GM18861 (cell line): ENCODE measurements at regions not wholly inside any gene's neighbourhood (a gene's known extent, or its start where the extent isn't known, plus 50 kb on each side); places are given as distances from the start of the nearest gene placed in this dataset.
"Not testable (repeated sequence)": the region's sequence is repeated elsewhere in the genome, so short reads cannot be mapped to it uniquely, and the experiment has no call there.

Source experiments
- ATAC-seq: cut with Tn5 transposase; IDR thresholded peaks from one replicate; pipeline ENCODE4 v1.9.1; 2021; ENCODE audit not compliant: unreplicated experiment

DNA sequence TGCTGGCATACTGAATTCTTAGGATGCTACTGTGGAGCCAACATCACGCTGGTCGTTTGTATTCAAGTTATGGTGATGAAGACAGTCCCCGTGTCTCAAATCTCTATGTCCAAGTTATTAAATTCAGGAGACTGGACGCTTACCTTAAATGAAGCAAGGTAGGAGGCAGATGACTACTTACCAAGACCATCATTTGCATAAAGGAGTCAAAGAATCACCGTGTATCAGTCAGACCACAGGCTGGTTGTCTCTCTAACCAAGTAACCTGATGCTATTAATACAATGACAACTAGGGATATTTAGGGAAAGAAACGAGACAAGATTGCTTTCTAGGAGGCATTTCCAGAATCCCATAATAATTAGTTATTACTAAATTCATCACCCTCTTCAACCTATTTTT is 78.1 kb upstream of the FRMD6 start:
- ATAC-seq = no peak

DNA sequence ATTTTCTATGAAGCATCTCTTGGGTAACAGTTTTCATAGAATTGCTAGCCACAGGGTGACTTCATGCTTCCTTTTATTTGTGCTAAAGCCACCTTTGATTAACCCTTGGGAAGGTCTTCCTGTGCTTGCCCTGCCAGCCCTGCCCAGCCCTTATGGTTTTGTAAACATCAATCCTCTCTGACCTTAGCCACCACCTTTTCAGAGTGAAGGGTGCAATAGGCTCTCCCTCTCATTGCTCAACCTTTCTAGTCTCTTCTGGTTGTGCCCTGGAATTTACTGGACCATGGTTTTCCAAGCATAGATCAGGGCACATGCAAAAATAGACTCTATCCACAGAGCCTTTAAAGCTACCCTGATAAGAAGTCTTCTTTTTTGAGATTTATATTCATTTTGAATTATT is 77.7 kb upstream of the FRMD6 start:
- ATAC-seq = no peak

DNA sequence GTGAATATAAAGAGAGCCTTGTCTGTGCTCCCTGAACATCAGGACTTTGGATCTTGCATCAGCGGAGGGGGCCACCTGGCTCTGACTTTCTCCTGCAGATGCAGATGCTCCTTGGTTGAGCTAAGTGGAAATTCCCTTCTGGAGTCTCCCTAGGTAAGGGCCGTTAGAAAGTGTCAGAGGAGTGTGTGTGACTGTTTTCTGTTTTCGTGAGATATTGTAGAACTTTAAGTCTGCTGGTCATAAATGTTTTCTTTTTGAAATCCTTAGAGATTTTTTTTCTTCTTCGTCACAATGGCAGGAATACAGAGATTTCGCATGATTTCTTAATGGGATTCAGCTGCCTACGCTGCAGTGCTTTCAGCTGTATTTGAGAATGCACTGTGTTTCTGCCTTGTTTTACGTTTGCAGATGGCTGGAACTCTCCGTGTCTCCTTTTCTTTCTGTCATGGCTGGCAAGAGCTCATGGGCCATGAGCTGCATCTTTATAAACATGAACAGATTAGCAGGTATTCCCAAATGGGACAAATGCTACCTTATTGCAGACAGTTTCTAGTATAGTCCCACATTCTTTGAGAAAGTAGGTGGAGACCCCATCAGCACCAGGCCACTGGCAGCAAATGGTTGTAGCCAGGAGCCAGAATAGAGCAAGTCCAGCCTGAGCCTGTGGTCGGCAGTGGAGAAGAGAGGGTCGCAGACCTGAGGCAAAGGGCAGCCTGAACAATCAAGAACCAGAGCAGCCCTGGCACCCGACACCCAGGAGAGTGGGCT is 76.2 kb upstream of the FRMD6 start:
- no peak for ATAC-seq

DNA sequence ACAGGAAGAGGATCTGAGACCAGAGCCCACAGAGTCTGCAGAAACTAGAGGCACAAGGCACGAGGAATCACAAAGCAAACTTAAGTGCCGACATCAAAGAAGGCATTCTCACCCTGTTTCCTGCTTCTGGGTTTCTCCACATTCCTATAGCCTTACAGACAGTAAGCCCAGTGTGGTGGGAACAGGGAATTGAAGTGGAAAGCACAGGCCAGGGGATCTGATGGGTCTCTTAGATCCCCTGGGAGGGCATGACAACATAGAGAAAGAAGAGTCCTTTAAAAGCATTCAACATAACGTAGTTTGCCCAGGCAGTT is 75.6 kb upstream of the FRMD6 start:
- no peak for ATAC-seq

DNA sequence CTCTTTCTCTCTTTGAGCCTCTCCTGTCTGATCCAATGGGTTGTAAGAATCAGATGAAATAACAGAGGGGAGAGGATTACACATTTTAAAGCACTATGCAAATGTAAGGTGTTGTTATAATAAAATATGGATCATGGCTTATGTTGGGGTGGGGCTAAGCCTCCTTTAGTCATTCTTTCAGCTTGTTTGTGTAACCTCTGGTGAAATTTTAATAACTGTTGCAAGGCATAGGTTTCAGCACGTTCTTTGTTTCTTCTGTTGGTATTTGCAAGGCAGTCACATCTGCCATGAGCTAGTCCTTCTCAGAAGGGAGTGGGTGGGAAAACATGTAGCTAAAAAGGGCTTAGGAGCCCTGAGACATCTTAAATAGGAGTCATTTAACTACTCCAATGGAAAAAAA is 74.8 kb upstream of the FRMD6 start:
- ATAC-seq = no peak

DNA sequence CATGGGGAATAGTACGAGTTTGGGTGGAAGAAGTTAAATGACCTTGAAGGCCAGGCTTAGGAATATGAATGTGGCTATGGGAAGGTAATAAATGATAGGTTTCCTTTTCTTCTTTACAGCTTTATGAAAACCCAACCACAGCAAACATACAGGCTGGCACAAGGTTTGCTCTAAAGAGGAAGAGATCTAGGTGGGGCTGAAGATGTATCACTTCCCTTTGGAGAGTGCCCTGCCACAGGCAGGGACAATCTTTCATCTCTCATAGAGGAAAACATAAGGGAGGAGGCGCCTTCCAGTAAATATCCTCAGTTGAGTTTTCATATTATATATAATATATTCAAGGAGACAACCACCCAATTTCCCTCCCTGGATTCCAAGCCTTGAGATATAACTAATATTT is 72.9 kb upstream of the FRMD6 start:
- ATAC-seq = no peak

DNA sequence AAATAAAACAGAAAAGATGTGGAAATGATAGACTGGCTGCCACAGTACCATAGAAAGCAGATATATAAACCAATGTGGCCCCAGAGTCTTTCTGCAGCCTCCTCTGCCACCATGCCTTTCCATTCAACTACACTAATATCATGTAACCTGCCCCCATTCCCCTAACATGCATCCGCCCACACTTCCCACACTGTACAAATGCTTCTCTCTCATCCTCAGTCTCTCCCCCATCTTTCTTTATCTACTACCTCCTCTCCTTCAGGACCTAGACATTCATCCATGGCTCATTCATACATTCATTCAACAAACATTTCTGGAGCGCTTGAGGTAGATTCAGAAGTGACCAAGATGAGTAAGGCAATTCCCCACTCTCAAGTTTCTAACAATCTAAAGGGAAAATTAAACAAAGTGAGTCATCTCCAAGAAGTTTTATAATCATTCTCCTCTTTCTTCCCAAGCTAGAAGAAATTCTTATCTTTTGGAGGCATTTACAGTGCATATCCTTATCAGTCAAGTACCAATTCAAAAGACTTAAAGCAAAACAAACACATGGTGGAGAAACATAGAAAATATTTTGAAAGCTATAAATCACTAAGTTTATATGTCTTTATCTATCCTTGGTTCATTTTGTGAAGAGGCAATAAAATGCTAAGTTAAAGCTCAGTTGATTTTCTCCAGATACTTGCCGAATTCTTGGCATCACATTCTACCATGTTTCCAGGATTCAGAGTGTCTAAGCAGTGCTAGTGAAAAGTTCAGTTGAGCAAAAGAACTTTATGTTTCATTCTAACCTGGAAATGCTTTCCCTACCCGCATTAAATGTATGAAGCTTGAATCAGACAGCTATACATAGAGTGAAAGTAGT is 70.5 kb upstream of the FRMD6 start:
- ATAC-seq = no peak

DNA sequence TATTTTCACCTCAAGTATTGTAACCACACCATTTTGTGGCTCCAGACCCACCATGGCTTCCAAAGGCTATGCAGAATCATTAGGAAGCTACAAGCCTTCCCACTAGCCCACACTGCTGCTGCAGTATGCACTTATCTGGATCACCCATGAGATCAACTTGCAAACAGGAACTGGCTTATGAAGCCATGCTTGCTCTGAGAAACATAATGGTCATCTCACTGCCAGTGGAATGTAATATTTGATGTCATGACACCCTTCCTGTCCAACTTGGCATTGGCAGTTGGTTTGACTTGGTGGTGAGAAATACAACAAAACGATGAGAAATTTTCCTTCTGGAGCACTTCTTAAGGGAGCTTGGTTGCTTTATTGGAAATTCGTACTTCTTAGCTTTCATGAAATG is 69.3 kb upstream of the FRMD6 start:
- ATAC-seq = no peak

DNA sequence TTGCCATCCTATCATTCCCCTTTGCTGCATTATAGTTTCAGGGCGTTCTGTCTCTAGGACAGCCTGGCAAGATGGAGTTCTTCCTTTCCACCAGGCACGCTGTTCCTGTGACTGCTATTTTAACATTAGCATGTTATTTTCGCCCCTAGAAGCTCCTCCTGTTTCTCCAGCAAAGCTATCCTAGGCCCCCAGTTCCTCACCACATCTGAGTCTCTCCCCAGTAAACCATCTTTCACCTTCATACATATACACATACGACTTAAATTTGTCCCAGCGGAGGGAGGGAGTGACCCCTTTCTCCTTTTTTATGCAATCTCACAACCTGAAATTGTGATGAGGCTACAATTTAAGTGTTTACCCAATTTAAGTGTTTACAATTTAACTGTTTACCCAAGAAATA is 66.7 kb upstream of the FRMD6 start:
- no peak for ATAC-seq

DNA sequence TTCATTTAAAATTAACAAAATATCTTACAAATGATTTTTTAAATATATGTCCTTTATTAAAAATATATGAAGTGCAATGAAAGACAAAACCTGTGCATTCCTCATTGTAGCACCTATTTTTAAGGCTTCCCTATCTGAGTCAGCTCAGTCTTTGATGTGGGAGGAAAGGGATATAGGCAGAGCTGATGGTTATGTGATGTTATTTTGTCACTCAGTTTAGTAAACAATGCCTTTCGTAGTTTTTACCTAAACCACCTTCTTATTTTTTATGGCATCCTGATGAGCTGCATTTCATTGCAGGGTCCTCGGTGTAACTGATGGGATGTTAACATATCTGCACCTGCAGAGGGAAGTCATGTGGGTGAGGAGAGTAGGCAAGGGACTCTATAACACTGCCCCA is 58.9 kb upstream of the FRMD6 start:
- ATAC-seq = no peak

DNA sequence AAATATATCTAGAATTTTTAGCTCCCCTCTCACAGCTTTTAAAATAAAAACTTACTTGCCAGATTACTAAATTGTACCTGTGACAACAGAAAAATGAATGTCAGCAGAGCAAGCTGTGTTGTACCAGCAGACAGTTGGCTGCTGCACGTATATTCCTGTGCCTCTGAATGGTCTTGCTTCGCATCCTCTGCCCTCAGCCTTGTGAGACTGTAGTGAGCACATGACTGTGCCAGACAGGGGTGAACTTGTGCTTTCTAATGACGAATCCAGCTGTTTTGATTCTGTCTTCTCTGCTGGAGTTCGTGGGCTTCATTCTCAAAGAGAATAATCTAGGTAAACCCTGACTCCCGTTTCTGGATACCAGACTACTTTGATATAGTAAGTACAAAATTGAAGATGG is 58.3 kb upstream of the FRMD6 start:
- no peak for ATAC-seq

DNA sequence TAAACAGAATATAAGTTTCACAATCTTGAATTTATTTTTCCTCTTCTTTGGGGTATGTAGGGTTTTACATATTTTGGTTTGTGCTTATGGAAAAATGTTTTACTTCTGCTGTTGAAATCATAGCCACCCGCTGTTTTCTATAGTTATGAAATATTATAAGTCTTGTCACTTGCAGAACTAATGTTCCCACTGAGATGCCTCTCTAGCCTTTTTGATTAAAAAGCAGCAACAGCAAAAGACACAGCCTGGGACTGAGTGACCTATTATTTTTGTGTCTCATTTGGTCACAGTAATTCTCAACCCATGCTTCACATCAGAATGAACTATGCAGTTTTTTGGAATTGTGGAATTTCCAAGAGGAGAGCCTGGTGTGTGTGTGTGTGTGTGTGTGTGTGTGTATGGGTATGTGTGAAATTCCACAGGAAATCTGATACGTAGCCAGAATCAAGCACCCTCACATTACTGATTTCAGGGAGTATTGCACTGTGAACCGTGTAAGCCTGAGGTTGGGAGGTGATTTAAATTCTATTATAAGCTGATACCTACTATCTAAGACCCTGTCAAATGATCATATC is 55.7 kb upstream of the FRMD6 start:
- no peak for ATAC-seq

DNA sequence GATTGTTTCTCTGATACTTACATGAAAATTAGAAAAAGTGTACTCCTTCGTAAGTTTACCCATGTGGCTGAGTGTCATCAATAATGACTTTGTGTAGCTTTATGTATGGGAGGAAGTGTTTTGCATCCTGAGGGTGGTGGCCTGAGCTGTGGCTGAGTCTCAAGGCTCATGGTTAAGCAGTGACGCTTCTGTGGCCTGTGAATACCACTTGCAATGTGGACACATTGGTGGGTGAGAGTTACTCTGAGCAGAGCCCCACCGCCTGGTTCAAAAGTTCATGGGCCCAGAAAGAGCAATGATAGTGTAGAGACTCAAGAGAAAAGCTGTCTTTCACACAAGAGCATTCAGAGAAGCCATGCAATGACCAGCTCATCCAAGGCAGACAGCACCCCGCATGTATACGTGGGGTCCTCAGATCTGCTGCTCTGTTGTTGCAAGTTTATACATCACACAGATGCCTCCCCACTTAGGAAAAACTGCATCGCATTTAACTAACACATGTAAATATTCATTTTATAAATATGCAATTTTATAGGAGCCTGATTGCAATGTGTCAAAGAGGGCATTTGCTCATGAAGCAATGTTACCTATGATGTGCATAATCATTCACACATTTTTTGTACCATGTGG is 55.1 kb upstream of the FRMD6 start:
- no peak for ATAC-seq

DNA sequence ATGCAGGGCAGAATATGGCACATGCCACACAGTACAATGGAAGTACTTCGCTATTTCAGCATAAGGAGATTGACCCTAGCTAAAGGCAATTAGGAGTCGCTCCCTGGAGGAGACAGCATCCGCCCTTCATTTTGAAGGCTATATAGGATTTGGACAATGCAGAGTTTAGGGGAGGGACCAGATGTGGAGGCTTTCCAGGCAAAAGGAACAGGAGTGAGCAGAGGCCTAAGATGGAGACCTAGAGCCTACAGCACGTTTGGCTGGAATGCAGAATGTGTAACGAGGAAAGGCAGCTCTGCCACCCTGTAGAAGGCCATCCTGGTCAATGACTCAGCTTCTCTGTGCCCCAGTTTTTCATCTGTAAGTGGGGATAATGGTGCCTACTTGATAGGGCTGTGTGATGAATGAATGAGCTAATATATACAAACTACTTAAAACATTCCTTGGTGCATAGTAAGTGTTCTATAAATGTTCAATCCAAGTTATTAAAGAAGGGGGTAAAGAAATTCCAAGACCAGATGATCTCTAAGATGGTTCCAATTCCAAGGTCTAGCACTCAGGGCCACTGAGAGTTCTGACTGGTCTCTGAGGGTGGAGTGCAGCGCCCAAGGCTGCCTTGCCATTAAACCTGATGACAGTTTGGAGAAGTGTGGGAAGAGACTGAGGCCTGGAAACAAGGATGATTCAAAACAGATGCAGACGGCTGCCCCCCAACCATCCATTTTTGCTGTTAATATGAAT is 54.3 kb upstream of the FRMD6 start:
- ATAC-seq = no peak

DNA sequence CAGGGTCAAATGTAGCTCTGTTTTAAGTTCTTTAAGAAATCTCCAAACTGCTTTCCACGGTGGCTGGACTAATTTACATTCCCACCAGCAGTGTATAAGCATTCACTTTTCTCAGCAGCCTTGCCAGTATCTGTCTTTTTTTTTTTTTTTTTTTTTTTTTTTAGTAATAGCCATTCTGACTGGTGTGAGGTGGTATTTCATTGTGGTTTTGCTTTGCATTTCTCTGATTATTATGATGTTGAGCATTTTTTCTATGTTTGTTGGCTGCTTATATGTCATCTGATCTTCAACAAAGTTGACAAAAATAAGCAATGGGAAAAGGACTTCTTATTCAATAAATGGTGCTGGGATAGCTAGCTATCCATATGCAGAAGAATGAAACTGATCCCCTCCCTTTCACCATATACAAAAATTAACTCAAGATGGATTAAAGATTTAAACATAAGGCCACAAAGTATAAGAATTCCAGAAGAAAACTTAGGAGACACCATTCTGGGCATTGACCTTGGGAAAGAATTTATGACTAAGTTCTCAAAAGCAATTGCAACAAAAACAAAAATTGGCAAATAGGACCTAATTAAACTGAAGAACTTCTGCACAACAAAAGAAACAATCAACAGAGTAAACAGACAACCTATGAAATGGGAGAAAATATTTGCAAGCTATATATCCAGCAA is 52.6 kb upstream of the FRMD6 start:
- ATAC-seq = not testable (repeated sequence)

DNA sequence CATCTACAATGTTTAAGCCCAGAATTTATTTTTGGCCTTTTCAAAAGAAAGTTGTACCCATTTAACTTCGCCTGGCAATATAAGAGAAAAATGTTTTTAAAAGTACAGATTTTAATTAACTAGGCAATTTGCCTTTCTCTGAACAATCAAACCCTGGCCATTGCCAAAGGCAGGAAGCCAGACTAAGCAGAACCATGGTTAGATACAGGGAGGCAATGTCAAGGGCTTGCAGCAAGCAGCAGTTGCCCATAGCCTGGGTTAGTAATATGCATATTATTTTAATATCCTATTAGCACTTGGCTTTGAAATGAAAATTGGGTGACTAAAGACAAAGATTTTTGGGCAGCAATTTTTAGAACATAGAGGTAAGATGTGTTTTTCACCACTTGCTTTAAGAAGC is 51.1 kb upstream of the FRMD6 start:
- ATAC-seq = no peak
